ENCODE measurements at regions not wholly inside any gene's neighbourhood (a gene's known extent, or its start where the extent isn't known, plus 50 kb on each side); places are given as distances from the start of the nearest gene placed in this dataset.
A peak's percentile ranks its signal among the peaks of the same experiment; 100 is the strongest.

- peak; percentile 53 for DNase-seq (ENCODE audit: low read depth, low spot score)
Measured at GRCh38 chr14:28676479-28676878, 90.1 kb upstream of the FOXG1 start.

GRCh38 chr14:28677381-28677780 is 89.2 kb upstream of the FOXG1 start:
- DNase-seq (ENCODE audit: low read depth, low spot score) = no peak

GRCh38 chr14:28678887-28679286 is 87.7 kb upstream of the FOXG1 start:
- no peak for DNase-seq (ENCODE audit: low read depth, low spot score)

GRCh38 chr14:28681681-28682080 is 84.9 kb upstream of the FOXG1 start:
- DNase-seq (ENCODE audit: low read depth, low spot score) = no peak

DNA sequence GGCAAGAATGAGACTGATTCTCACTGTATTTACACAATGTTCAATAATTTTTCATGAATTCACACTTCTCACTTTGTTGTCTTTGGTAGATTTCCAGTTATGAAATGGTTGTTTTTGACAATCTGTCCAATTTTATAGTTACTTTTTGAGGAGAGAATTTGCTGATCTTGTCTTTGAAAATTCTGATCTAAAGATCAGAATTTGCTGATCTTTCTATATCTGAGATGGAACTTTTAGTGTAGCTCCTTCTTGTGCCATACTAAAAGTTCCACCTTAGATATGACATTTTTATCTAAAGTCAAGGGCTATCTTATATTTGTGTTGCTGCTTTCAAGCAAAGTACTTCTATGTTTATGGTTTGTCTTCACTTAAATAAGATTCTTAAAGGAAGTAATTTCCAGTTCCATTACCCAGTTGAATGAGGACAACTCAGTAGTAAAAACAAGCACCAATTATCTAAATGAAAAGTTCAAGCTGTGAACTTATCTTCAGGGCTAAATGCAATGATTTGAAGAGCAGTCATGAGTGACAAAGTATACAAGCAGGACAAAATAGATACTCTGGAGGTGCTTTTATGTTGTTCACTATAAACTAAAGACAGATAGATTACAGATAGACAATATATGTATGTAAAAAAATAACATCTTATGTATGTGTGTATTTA is 76.4 kb upstream of the FOXG1 start:
- DNase-seq (ENCODE audit: low read depth, low spot score) = no peak

DNA sequence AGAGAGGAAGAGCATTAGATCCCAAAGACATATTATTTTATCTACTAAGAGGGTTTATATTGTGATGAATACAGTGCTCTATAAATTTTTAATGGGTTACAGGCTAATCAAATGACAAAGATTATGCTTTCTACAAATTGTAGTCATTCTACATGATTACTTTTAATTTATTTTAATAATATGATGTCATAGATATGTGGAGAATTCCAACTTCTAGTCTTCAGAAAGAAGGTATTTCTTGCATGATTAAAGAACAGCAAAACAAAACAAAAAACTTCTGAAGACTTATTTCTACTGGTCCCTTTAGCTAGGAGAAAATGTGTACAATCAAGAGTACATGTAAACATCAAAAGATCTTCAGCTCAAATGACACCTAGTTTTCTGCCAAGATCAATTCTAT is 71.5 kb upstream of the FOXG1 start:
- DNase-seq (ENCODE audit: low read depth, low spot score) = no peak

DNA sequence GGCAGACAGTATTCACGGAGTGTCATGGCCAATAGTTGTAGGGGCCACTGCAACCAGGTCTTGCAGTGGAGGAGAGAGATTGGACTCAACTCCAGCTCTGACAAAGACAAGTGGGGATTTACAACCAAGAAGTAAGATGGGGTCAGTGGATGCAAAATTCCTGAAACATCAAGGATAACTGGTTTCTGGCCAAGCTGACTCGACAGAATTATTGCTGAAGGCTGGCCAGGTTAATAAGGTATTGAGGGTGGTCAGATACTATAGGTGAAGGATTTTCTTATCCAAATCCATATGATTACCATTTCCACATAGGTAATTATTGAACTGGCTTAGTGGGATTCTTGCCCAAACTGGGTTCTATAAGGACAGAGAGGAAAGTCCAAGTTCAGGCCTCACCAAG is 64.9 kb upstream of the FOXG1 start:
- no peak for DNase-seq (ENCODE audit: low read depth, low spot score)

- no peak for DNase-seq (ENCODE audit: low read depth, low spot score)
Measured at GRCh38 chr14:28703482-28703881, 63.1 kb upstream of the FOXG1 start.

DNA sequence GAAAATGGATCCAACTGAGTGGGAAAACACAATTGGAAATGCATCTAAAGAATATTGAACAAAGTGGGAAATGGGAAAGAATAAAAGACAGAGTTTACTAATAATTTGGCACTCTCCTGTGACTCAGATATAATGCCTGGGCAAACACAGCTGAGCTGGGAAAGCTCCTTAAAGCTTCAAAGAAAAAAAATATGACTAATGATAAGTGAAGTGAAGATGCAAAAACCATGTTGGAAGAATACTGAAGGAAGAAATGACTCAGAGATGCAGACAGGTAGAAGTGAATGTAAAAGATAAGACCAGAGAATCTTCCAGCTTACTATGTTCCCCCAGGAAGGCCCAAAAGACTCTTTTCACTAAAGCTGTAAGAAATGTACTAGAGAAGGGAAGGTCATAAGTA is 62.4 kb upstream of the FOXG1 start:
- DNase-seq (ENCODE audit: low read depth, low spot score) = peak; percentile 3

DNA sequence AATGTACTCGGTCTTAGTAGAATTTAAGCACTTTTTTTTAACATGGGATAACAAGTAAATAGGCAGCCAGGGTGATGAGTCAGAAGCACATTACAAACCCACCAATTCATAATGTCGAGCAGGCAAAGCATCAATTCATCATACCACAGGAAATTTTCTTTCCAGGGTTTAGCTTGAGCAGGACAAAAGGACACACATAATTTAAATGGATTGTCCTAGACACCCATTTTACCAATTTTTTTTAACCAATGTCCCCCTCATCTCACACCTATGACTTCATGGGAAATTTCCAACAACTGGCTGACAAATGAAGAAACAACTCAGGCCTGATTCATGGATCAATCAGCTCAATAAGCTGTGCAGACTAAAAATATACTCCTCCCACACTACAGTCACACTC is 58.8 kb upstream of the FOXG1 start:
- DNase-seq (ENCODE audit: low read depth, low spot score) = peak; percentile 85

GRCh38 chr14:28709571-28710305 is 56.8 kb upstream of the FOXG1 start:
- peak; percentile 57 for DNase-seq (ENCODE audit: low read depth, low spot score)

Measured in astrocyte of the hippocampus (primary cell).